ENCODE measurements at regions not wholly inside any gene's neighbourhood (a gene's known extent, or its start where the extent isn't known, plus 50 kb on each side); places are given as distances from the start of the nearest gene placed in this dataset.

DNA sequence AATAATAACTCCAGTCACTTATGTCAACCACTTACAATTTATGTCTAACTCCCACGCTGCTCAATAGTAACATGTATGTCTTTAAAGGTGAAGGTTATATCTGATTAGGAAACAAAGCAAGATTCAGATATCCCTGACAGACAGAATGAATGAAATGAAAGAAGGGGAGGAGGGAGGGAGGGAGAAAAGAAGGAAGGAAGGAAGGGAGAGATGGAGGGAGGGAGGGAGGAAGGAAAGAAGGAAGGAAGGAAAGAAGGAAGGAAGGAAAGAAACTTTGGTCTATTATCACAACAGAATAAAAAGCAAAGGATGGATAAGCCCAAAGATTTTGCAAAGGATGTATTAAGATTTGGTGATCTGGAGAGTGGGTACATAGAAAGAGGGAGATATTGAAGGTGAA is 433.3 kb downstream of the PRKD1 start:
- Histone ChIP-seq H3K9me3 (ENCODE audit: control insufficient read depth in 2 of 3, low read length in 3 of 3) (no peaks in the 10 kb centered on the region), H3K4me1 (ENCODE audit: control insufficient read depth in 2 of 2, insufficient read depth in 2 of 2, low read length in 2 of 2) (no peaks in the 10 kb centered on the region), H3K36me3 (ENCODE audit: control insufficient read depth in 2 of 3, insufficient read depth in 3 of 3, low read length in 3 of 3) (no peaks in the 10 kb centered on the region), H3K27me3 (ENCODE audit: control insufficient read depth in 2 of 2, insufficient read depth in 2 of 2, low read length in 2 of 2) (no peaks in the 10 kb centered on the region), H3K4me3 (ENCODE audit: low read length) (no peak overlapping the region), H3K27ac (ENCODE audit: low read depth, low read length) (no peak overlapping the region)
- POLR2A ChIA-PET: no interaction called here
- ATAC-seq (no peak), DNase-seq (no peak)
- H3K27me3 Mint-ChIP-seq: no peaks in the 10 kb centered on the region
- no peaks in the 10 kb centered on the region for H3K4me1 Mint-ChIP-seq
- intact Hi-C loops (cut with micrococcal nuclease): no loop called here
- H3K9me3 Mint-ChIP-seq: peaks cover 0 to 10% (median 6%) of the 10 kb centered on the region in 11 donors
- H3K4me3 Mint-ChIP-seq: no peak overlapping the region
- CTCF ChIA-PET: no interaction called here
- H3K27ac Mint-ChIP-seq: no peak overlapping the region
- no peaks in the 10 kb centered on the region for H3K36me3 Mint-ChIP-seq

- peaks cover 0 to 28% (median 5%) of the 10 kb centered on the region in 11 donors for H3K9me3 Mint-ChIP-seq
- no peak overlapping the region for H3K27ac Mint-ChIP-seq
- H3K27me3 Mint-ChIP-seq: no peaks in the 10 kb centered on the region
- ATAC-seq: no peak
- peaks cover 0 to 2% (median 0%) of the 10 kb centered on the region in 3 experiments for H3K9me3 ChIP-seq (ENCODE audit: control insufficient read depth in 2 of 3, low read length in 3 of 3)
- ChIA-PET CTCF (no interaction called here), POLR2A (no interaction called here)
- no peaks in the 10 kb centered on the region for H3K4me1 ChIP-seq (ENCODE audit: control insufficient read depth in 2 of 2, insufficient read depth in 2 of 2, low read length in 2 of 2)
- no peak overlapping the region for H3K4me3 Mint-ChIP-seq
- no peaks in the 10 kb centered on the region for H3K36me3 Mint-ChIP-seq
- no peak for DNase-seq
- no peak overlapping the region for H3K27ac ChIP-seq (ENCODE audit: low read depth, low read length)
- H3K4me1 Mint-ChIP-seq: no peaks in the 10 kb centered on the region
- intact Hi-C loops (cut with micrococcal nuclease): no loop called here
- H3K27me3 ChIP-seq (ENCODE audit: control insufficient read depth in 2 of 2, insufficient read depth in 2 of 2, low read length in 2 of 2): no peaks in the 10 kb centered on the region
- H3K36me3 ChIP-seq (ENCODE audit: control insufficient read depth in 2 of 3, insufficient read depth in 3 of 3, low read length in 3 of 3): no peaks in the 10 kb centered on the region
- H3K4me3 ChIP-seq (ENCODE audit: low read length): no peak overlapping the region
These were observed 423.7 kb downstream of the PRKD1 start for GRCh38 chr14:29503903-29504302.

DNA sequence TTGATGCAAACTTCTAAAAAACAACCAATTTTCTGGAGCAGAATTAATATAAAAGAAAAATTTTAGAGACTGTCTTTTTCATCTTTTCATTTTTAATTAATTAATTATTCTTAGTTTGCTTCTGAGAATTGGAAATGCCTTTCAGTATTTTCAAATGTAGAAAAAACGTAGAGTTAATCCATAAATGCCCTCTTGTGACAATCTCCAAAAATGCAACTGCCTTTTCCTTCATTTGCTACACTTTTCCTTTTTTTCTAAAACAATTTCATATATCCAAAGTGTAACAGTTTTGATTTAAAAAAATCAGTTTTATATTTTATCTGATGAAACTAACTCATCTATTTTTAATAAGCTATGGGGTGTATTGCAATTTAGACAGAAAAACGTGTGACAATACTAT is 409.3 kb downstream of the PRKD1 start:
- H3K27ac ChIP-seq (ENCODE audit: low read depth, low read length): no peak overlapping the region
- Mint-ChIP-seq H3K27ac (no peak overlapping the region), H3K4me1 (no peaks in the 10 kb centered on the region), H3K27me3 (no peaks in the 10 kb centered on the region), H3K4me3 (no peak overlapping the region), H3K9me3 (peaks cover 4 to 24% (median 9%) of the 10 kb centered on the region in 11 donors), H3K36me3 (no peaks in the 10 kb centered on the region)
- intact Hi-C loops (cut with micrococcal nuclease): no loop called here
- ATAC-seq (no peak), DNase-seq (no peak)
- no peaks in the 10 kb centered on the region for H3K27me3 ChIP-seq (ENCODE audit: control insufficient read depth in 2 of 2, insufficient read depth in 2 of 2, low read length in 2 of 2)
- H3K4me1 ChIP-seq (ENCODE audit: control insufficient read depth in 2 of 2, insufficient read depth in 2 of 2, low read length in 2 of 2): no peaks in the 10 kb centered on the region
- no peak overlapping the region for H3K4me3 ChIP-seq (ENCODE audit: low read length)
- CTCF ChIA-PET: no interaction called here
- H3K36me3 ChIP-seq (ENCODE audit: control insufficient read depth in 2 of 3, insufficient read depth in 3 of 3, low read length in 3 of 3): no peaks in the 10 kb centered on the region
- no peaks in the 10 kb centered on the region for H3K9me3 ChIP-seq (ENCODE audit: control insufficient read depth in 2 of 3, low read length in 3 of 3)
- POLR2A ChIA-PET: no interaction called here

- Mint-ChIP-seq H3K4me1 (no peaks in the 10 kb centered on the region), H3K36me3 (no peaks in the 10 kb centered on the region), H3K27ac (no peak overlapping the region), H3K4me3 (no peak overlapping the region), H3K27me3 (no peaks in the 10 kb centered on the region), H3K9me3 (peaks cover 0 to 24% (median 9%) of the 10 kb centered on the region in 11 donors)
- H3K36me3 ChIP-seq (ENCODE audit: control insufficient read depth in 2 of 3, insufficient read depth in 3 of 3, low read length in 3 of 3): no peaks in the 10 kb centered on the region
- POLR2A ChIA-PET: no interaction called here
- intact Hi-C loops (cut with micrococcal nuclease): no loop called here
- H3K4me3 ChIP-seq (ENCODE audit: low read length): no peak overlapping the region
- DNase-seq: no peak
- H3K27me3 ChIP-seq (ENCODE audit: control insufficient read depth in 2 of 2, insufficient read depth in 2 of 2, low read length in 2 of 2): no peaks in the 10 kb centered on the region
- H3K27ac ChIP-seq (ENCODE audit: low read depth, low read length): no peak overlapping the region
- ATAC-seq: no peak
- CTCF ChIA-PET: no interaction called here
- H3K4me1 ChIP-seq (ENCODE audit: control insufficient read depth in 2 of 2, insufficient read depth in 2 of 2, low read length in 2 of 2): no peaks in the 10 kb centered on the region
- no peaks in the 10 kb centered on the region for H3K9me3 ChIP-seq (ENCODE audit: control insufficient read depth in 2 of 3, low read length in 3 of 3)
These were observed 406.0 kb downstream of the PRKD1 start for GRCh38 chr14:29521526-29522137.
